Thyroid gland (tissue), 4 donors: ENCODE measurements at regions not wholly inside any gene's neighbourhood (a gene's known extent, or its start where the extent isn't known, plus 50 kb on each side); places are given as distances from the start of the nearest gene placed in this dataset.

ENCODE experiments used
- DNase-seq, 2 donors: peaks; one replicate each; pipeline ENCODE4 v3.0.0-alpha.2; 2019
- H3K27ac ChIP-seq, 3 donors: fragments of 200-600 bp; sonication (generic); 1 replicate in 2 of 3; 2 replicates in 1 of 3; pipeline ENCODE4 v1.5.1; 2016 to 2019; ENCODE audit warnings: mild to moderate bottlenecking in 1 of 3, moderate library complexity in 1 of 3
- H3K27me3 ChIP-seq: fragments of 200-600 bp; sonication (generic); one replicate; pipeline ENCODE4 v1.5.1; 2019
- H3K36me3 ChIP-seq, 2 donors: fragments of 200-600 bp; sonication (generic); one replicate each; pipeline ENCODE4 v1.5.1; 2016 to 2019
- H3K4me1 ChIP-seq, 2 donors: fragments of 200-600 bp; sonication (generic); one replicate each; pipeline ENCODE4 v1.5.1; 2017 to 2019
- H3K4me3 ChIP-seq, 3 donors: fragments of 200-600 bp; sonication (generic); replicated peaks in 1 of 3; 1 replicate in 2 of 3; 2 replicates in 1 of 3; pipeline ENCODE4 v1.5.1; 2016; ENCODE audit warnings: mild to moderate bottlenecking in 1 of 3
- H3K9me3 ChIP-seq: fragments of 200-600 bp; sonication (generic); one replicate; pipeline ENCODE4 v1.5.1; 2017
- CTCF ChIP-seq, 6 experiments: fragments of 200-600 bp in 3 of 6; fragments of 450-650 bp in 3 of 6; sonication (generic) in 3 of 6; IDR thresholded peaks; one replicate each; pipeline ENCODE4 v1.5.1; 2016 to 2019; ENCODE audit warnings: antibody characterized with exemption in 6 of 6, mild to moderate bottlenecking in 2 of 6, inconsistent platforms in 1 of 6, moderate library complexity in 1 of 6
- POLR2A ChIP-seq, 2 donors: fragments of 450-650 bp; IDR thresholded peaks; one replicate each; pipeline ENCODE4 v1.6.1; 2017; ENCODE audit warnings: antibody characterized with exemption in 2 of 2, mild to moderate bottlenecking in 2 of 2, moderate library complexity in 1 of 2
- WGBS, 2 donors: methylation state at CpG; one replicate each; pipeline ENCODE4 v1.1.5; 2017; 5-methylcytosine and 5-hydroxymethylcytosine counted together
- intact Hi-C: fragments of 100-400 bp; cut with DNase I; formaldehyde crosslinking; loops from one replicate; pipeline ENCODE4 v1.15.1; 2023

DNA sequence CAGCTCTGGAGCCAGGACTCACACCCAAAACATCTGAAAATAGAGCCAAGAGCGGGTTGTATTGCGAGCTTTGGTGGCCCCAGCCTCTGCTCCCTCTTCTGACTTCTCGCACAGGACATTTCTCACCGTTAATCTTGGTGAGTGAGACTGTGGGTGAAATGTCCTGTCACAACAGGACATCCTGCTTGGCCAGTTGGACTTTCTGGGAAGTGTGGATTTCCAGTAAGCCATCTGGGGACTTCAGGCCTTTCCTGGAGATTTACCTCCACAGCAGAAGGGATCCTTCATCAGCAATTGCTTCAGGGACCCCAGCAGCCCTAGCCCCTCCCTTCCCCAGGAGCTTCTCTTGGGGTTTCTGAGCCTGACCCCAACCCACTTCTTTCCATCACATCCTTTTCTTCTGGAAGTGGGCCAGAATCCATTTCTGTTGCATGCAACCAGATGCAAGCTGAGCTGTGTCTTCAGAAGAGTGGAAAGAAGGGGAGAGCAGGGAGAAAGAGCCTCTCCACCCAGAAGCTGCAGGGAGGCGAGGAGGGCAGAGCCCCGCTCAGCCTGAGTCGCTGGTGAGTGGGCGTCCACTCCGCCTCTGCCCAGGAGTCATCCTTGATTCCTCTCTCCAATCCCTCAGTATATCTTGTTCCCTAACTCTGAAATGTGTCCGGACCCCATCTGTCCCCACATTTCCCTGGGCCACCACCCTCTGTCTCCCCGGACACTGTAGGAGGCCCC lies 50.3 kb upstream of the GADD45G start:
- no peaks in the 10 kb centered on the region for H3K27me3 ChIP-seq
- intact Hi-C loops: loop anchor here (10.0 kb wide), 1 partner anchor 230 kb away; no protein-coding TSS in a partner anchor
- no peaks in the 10 kb centered on the region for H3K36me3 ChIP-seq
- peaks cover 14 to 32% of the 10 kb centered on the region in 2 donors for H3K4me1 ChIP-seq
- no peak for DNase-seq
- H3K4me3 ChIP-seq: no peak overlapping the region
- TF ChIP-seq CTCF (IDR thresholded peaks at IDR 0.05): no peak
- TF ChIP-seq POLR2A (IDR thresholded peaks at IDR 0.05): no peak
- WGBS, 2 donors: 89 to 95% methylated on average over 11 of the region's 11 CpGs
- H3K27ac ChIP-seq: peak overlapping the region in 1 of 3 donors; percentile 40
- no peaks in the 10 kb centered on the region for H3K9me3 ChIP-seq

DNA sequence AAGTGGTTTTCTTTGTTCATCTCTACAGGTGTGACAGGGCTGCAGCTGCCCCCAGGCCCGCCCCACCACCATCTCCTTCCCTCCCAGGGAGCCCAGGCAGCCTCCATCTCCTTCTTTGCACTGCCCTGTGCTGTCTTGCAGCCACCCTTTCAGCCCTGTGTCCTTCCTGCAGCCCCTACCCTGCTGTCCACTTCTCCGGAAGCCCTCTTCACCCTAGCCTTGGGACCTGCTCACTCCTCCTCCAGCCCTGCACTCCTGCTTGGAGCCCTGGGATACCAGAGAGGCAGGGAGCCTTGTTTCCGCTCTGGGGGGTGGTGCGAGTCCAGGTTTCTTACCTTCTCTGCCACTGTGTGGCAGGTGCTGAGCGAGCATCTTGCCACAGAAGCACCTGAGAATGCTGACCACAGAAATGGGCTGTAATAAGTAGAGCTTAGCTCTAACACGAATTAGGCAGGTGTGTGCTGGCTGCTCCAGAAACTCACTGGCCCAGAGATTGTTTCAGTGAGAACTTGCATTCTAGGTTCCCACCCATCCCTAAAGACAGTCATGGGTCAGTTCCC lies 51.3 kb upstream of the GADD45G start:
- no peaks in the 10 kb centered on the region for H3K27me3 ChIP-seq
- peaks cover 14 to 32% of the 10 kb centered on the region in 2 donors for H3K4me1 ChIP-seq
- WGBS, 2 donors: 89 to 92% methylated on average over 6 of the region's 6 CpGs
- H3K4me3 ChIP-seq: no peak overlapping the region
- no peaks in the 10 kb centered on the region for H3K36me3 ChIP-seq
- TF ChIP-seq CTCF (IDR thresholded peaks at IDR 0.05) (no peak), POLR2A (IDR thresholded peaks at IDR 0.05) (no peak)
- intact Hi-C loops: loop anchor here (10.0 kb wide), 1 partner anchor 229 kb away; no protein-coding TSS in a partner anchor
- no peaks in the 10 kb centered on the region for H3K9me3 ChIP-seq
- H3K27ac ChIP-seq: peak overlapping the region in 1 of 3 donors; percentile 40
- no peak for DNase-seq

- intact Hi-C loops: loop anchor here (10.0 kb wide), 1 partner anchor 226 kb away; no protein-coding TSS in a partner anchor
- Histone ChIP-seq H3K4me1 (peaks cover 4 to 13% of the 10 kb centered on the region in 2 donors), H3K27ac (no peak overlapping the region), H3K27me3 (no peaks in the 10 kb centered on the region), H3K36me3 (no peaks in the 10 kb centered on the region), H3K9me3 (no peaks in the 10 kb centered on the region), H3K4me3 (no peak overlapping the region)
- TF ChIP-seq CTCF (IDR thresholded peaks at IDR 0.05) (no peak), POLR2A (IDR thresholded peaks at IDR 0.05) (no peak)
- 78 to 82% methylated on average over 9 of the region's 9 CpGs for WGBS, 2 donors
- no peak for DNase-seq
Observed at GRCh38 chr9:89550346-89550927, 52.5 kb upstream of the SEMA4D start.

DNA sequence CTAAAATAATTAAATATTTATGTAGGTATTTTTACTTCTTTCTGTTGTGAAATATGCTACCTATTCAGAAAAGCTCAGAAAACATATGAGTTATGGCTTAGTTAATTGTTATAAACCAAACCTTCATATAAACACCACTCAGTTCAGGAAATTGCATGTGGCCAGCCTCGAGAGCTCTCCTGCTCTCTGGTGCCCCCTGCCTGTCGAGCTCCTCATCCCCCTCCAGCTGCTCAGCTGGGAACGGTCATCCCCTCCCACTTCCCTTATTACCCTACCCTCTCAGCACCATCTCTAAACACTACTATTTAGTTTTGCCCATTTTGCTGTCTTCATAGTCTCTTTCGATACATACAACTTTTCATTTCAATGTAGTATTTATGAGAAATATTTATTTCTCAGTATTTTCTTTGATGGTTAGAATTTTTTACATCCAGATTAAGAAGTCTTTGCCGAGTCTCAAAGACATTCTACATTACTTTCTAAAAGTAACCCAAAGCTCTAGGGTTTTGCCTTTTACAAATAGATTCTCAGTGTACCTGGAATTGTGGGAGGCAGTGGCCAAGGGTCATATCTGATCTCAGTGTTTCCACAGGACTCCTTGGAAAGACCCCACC lies 51.2 kb upstream of the SEMA4D start:
- H3K4me1 ChIP-seq: peaks cover 0 to under 1% of the 10 kb centered on the region in 2 donors
- peak; percentile 75 to 78 for DNase-seq
- no peaks in the 10 kb centered on the region for H3K36me3 ChIP-seq
- no peaks in the 10 kb centered on the region for H3K27me3 ChIP-seq
- H3K4me3 ChIP-seq: no peak overlapping the region
- intact Hi-C loops: loop anchor here (10.0 kb wide), 1 partner anchor 174 kb away; no protein-coding TSS in a partner anchor
- WGBS, 2 donors: 29 to 32% methylated on average over 5 of the region's 5 CpGs
- no peak overlapping the region for H3K27ac ChIP-seq
- no peaks in the 10 kb centered on the region for H3K9me3 ChIP-seq
- no peak for TF ChIP-seq POLR2A (IDR thresholded peaks at IDR 0.05)
- TF ChIP-seq CTCF (IDR thresholded peaks at IDR 0.05): peak; percentile 56 to 95 (median 88)
